ENCODE measurements at regions not wholly inside any gene's neighbourhood (a gene's known extent, or its start where the extent isn't known, plus 50 kb on each side); places are given as distances from the start of the nearest gene placed in this dataset.

GRCh38 chr22:22050141-22050775, 67.7 kb upstream of the TOP3B start:
- no peak for DNase-seq
- no peak overlapping the region for H3K4me3 Mint-ChIP-seq
- no peaks in the 10 kb centered on the region for H3K9me3 Mint-ChIP-seq
- no peaks in the 10 kb centered on the region for H3K36me3 Mint-ChIP-seq (ENCODE audit: low read depth)
- H3K27ac Mint-ChIP-seq: no peak overlapping the region
- peaks cover 34% of the 10 kb centered on the region for H3K27me3 Mint-ChIP-seq
- H3K4me1 Mint-ChIP-seq (ENCODE audit: low read depth): no peaks in the 10 kb centered on the region

- no peaks in the 10 kb centered on the region for H3K36me3 Mint-ChIP-seq (ENCODE audit: low read depth)
- H3K4me3 Mint-ChIP-seq: no peak overlapping the region
- peaks cover 34% of the 10 kb centered on the region for H3K27me3 Mint-ChIP-seq
- H3K4me1 Mint-ChIP-seq (ENCODE audit: low read depth): no peaks in the 10 kb centered on the region
- DNase-seq: no peak
- no peak overlapping the region for H3K27ac Mint-ChIP-seq
- H3K9me3 Mint-ChIP-seq: no peaks in the 10 kb centered on the region
These were observed 67.1 kb upstream of the TOP3B start for GRCh38 chr22:22049684-22050083.

- no peaks in the 10 kb centered on the region for H3K9me3 Mint-ChIP-seq
- H3K27ac Mint-ChIP-seq: no peak overlapping the region
- no peak overlapping the region for H3K4me3 Mint-ChIP-seq
- no peak for DNase-seq
- no peaks in the 10 kb centered on the region for H3K4me1 Mint-ChIP-seq (ENCODE audit: low read depth)
- H3K36me3 Mint-ChIP-seq (ENCODE audit: low read depth): no peaks in the 10 kb centered on the region
- H3K27me3 Mint-ChIP-seq: peaks cover 28% of the 10 kb centered on the region
These were observed 66.5 kb upstream of the TOP3B start for GRCh38 chr22:22048981-22049531.

GRCh38 chr22:22048318-22048942, 65.8 kb upstream of the TOP3B start:
- Mint-ChIP-seq H3K27ac (no peak overlapping the region), H3K4me3 (no peak overlapping the region), H3K4me1 (ENCODE audit: low read depth) (no peaks in the 10 kb centered on the region), H3K27me3 (peaks cover 26% of the 10 kb centered on the region), H3K36me3 (ENCODE audit: low read depth) (no peaks in the 10 kb centered on the region), H3K9me3 (no peaks in the 10 kb centered on the region)
- no peak for DNase-seq

GRCh38 chr22:22047776-22048175, 65.2 kb upstream of the TOP3B start:
- H3K4me3 Mint-ChIP-seq: no peak overlapping the region
- H3K27me3 Mint-ChIP-seq: peaks cover 19% of the 10 kb centered on the region
- H3K9me3 Mint-ChIP-seq: no peaks in the 10 kb centered on the region
- H3K4me1 Mint-ChIP-seq (ENCODE audit: low read depth): no peaks in the 10 kb centered on the region
- no peak for DNase-seq
- no peaks in the 10 kb centered on the region for H3K36me3 Mint-ChIP-seq (ENCODE audit: low read depth)
- no peak overlapping the region for H3K27ac Mint-ChIP-seq

- Mint-ChIP-seq H3K4me3 (no peak overlapping the region), H3K4me1 (ENCODE audit: low read depth) (no peaks in the 10 kb centered on the region), H3K27me3 (peaks cover 14% of the 10 kb centered on the region)
These were observed 64.7 kb upstream of the TOP3B start for GRCh38 chr22:22047266-22047665.

GRCh38 chr22:22046370-22046769, 63.8 kb upstream of the TOP3B start:
- Mint-ChIP-seq H3K4me1 (ENCODE audit: low read depth) (peaks cover 3% of the 10 kb centered on the region), H3K4me3 (no peak overlapping the region)
- no peak for DNase-seq

More at GRCh38 chr22:22047266-22047665, 64.7 kb upstream of the TOP3B start:
- H3K27ac Mint-ChIP-seq: no peak overlapping the region
- H3K36me3 Mint-ChIP-seq (ENCODE audit: low read depth): no peaks in the 10 kb centered on the region
- DNase-seq: no peak
- H3K9me3 Mint-ChIP-seq: no peaks in the 10 kb centered on the region

GRCh38 chr22:22045571-22046335, 63.2 kb upstream of the TOP3B start:
- peaks cover 3% of the 10 kb centered on the region for H3K4me1 Mint-ChIP-seq (ENCODE audit: low read depth)
- peaks cover 3% of the 10 kb centered on the region for H3K27me3 Mint-ChIP-seq
- H3K9me3 Mint-ChIP-seq: no peaks in the 10 kb centered on the region
- H3K27ac Mint-ChIP-seq: no peak overlapping the region
- no peak overlapping the region for H3K4me3 Mint-ChIP-seq
- H3K36me3 Mint-ChIP-seq (ENCODE audit: low read depth): no peaks in the 10 kb centered on the region
- no peak for DNase-seq

More at GRCh38 chr22:22046370-22046769, 63.8 kb upstream of the TOP3B start:
- Mint-ChIP-seq H3K36me3 (ENCODE audit: low read depth) (no peaks in the 10 kb centered on the region), H3K27ac (no peak overlapping the region), H3K27me3 (peaks cover 8% of the 10 kb centered on the region), H3K9me3 (no peaks in the 10 kb centered on the region)

GRCh38 chr22:22044153-22044552, 61.6 kb upstream of the TOP3B start:
- peaks cover 2% of the 10 kb centered on the region for H3K27me3 Mint-ChIP-seq
- H3K36me3 Mint-ChIP-seq (ENCODE audit: low read depth): no peaks in the 10 kb centered on the region
- H3K4me3 Mint-ChIP-seq: no peak overlapping the region
- no peaks in the 10 kb centered on the region for H3K9me3 Mint-ChIP-seq
- no peak for DNase-seq
- peaks cover 3% of the 10 kb centered on the region for H3K4me1 Mint-ChIP-seq (ENCODE audit: low read depth)
- H3K27ac Mint-ChIP-seq: no peak overlapping the region

- no peaks in the 10 kb centered on the region for H3K36me3 Mint-ChIP-seq (ENCODE audit: low read depth)
- H3K9me3 Mint-ChIP-seq: no peaks in the 10 kb centered on the region
- H3K27me3 Mint-ChIP-seq: no peaks in the 10 kb centered on the region
- no peak overlapping the region for H3K4me3 Mint-ChIP-seq
- DNase-seq: no peak
- H3K27ac Mint-ChIP-seq: no peak overlapping the region
- peaks cover 3% of the 10 kb centered on the region for H3K4me1 Mint-ChIP-seq (ENCODE audit: low read depth)
These were observed 60.9 kb upstream of the TOP3B start for GRCh38 chr22:22043296-22044078.

- H3K9me3 Mint-ChIP-seq: no peaks in the 10 kb centered on the region
- no peaks in the 10 kb centered on the region for H3K36me3 Mint-ChIP-seq (ENCODE audit: low read depth)
- H3K27ac Mint-ChIP-seq: no peak overlapping the region
- H3K4me3 Mint-ChIP-seq: no peak overlapping the region
- H3K27me3 Mint-ChIP-seq: no peaks in the 10 kb centered on the region
- DNase-seq: no peak
- H3K4me1 Mint-ChIP-seq (ENCODE audit: low read depth): peaks cover 3% of the 10 kb centered on the region
These were observed 60.2 kb upstream of the TOP3B start for GRCh38 chr22:22042599-22043295.

- H3K9me3 Mint-ChIP-seq: no peaks in the 10 kb centered on the region
- no peaks in the 10 kb centered on the region for H3K27me3 Mint-ChIP-seq
- H3K36me3 Mint-ChIP-seq (ENCODE audit: low read depth): no peaks in the 10 kb centered on the region
- H3K4me3 Mint-ChIP-seq: no peak overlapping the region
- H3K27ac Mint-ChIP-seq: no peak overlapping the region
- no peak for DNase-seq
- peaks cover 3% of the 10 kb centered on the region for H3K4me1 Mint-ChIP-seq (ENCODE audit: low read depth)
These were observed 59.4 kb upstream of the TOP3B start for GRCh38 chr22:22042009-22042408.

GRCh38 chr22:22040908-22041307, 58.3 kb upstream of the TOP3B start:
- Mint-ChIP-seq H3K9me3 (no peaks in the 10 kb centered on the region), H3K27me3 (no peaks in the 10 kb centered on the region)

GRCh38 chr22:22040472-22040871, 57.9 kb upstream of the TOP3B start:
- no peaks in the 10 kb centered on the region for H3K27me3 Mint-ChIP-seq
- no peak overlapping the region for H3K4me3 Mint-ChIP-seq
- no peaks in the 10 kb centered on the region for H3K36me3 Mint-ChIP-seq (ENCODE audit: low read depth)
- no peak overlapping the region for H3K27ac Mint-ChIP-seq
- no peaks in the 10 kb centered on the region for H3K9me3 Mint-ChIP-seq
- DNase-seq: no peak
- peaks cover 3% of the 10 kb centered on the region for H3K4me1 Mint-ChIP-seq (ENCODE audit: low read depth)

More at GRCh38 chr22:22040908-22041307, 58.3 kb upstream of the TOP3B start:
- no peak for DNase-seq
- Mint-ChIP-seq H3K4me1 (ENCODE audit: low read depth) (peaks cover 3% of the 10 kb centered on the region), H3K27ac (no peak overlapping the region), H3K4me3 (no peak overlapping the region), H3K36me3 (ENCODE audit: low read depth) (no peaks in the 10 kb centered on the region)
